ENCODE measurements at regions not wholly inside any gene's neighbourhood (a gene's known extent, or its start where the extent isn't known, plus 50 kb on each side); places are given as distances from the start of the nearest gene placed in this dataset.

DNA sequence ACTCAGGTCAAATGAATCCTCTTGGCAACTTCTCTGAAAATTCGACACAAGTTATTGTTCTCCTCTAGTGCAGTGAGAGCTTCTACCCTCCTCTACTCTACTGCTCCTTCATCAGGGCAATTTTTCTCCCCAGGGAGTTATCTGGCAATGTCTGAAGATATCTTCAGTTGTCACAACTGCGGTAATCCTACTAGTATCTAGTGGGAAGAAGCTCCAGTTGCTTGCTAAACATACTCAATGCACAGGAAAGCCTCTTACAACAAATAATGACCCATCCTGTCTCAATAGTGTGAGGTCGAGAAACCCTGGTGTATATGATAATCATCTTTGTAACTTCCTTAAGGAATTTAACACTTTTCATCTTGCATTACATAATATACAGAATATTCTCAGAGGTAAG lies 1147.6 kb downstream of the IGSF11 start:
- DNase-seq (ENCODE audit: low read depth): no peak

DNA sequence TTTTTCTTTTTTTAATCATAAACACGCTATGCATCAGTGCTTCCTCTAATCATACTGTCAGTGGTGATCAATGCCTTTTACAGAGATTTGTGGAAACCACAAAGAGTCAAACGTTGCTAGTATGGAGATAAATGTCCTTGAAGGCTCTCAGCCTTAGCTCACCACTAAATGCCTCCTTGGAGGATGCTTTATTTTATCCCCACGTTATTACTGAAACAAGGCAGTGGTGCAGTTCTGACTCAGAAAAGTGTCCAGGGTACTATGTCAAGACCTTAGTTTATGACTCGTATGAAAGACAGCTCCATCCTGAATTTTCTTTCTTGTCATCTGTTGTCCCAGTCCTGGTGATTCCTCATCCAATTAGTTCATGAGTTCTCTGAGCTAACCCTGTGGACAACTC lies 1146.7 kb downstream of the IGSF11 start:
- DNase-seq (ENCODE audit: low read depth): no peak

DNA sequence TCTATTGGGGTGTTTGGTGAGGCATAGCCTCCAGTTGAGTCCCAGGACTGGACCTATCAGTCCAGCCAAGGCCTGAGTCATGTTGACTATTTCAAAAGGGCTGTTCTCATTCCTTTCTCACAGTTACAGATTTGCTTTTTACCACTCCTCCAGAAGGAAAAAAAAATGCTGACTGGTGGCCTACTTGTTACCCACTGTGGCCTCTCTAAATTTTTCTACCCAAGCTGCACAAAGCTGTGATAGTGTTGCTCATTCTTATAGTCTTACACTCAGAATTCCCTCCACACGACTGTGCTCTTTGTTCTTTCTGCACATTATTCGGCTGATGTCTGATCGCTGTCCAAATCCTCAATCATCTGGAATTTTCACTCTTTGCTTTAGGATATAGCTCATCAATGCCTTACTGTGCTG lies 1142.2 kb downstream of the IGSF11 start:
- DNase-seq (ENCODE audit: low read depth): no peak

DNA sequence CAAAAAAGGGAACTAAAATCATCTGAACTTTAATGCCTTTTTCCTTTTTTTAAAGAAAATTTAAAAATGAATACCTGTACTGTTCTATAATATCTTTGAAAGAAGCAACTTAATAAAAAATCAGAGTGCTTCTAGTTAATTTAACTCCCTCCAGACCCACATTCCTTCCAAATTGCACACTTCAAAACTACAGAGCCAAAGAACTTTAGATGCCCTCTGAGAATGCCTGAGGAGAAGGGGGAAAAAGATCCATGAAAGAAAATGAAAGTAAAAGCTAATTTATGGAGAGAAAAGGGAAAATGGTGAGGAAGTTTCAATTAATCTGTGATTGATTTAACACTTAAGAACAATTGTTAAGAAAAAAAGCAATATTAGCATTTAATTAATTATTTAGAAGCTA lies 1141.6 kb downstream of the IGSF11 start:
- DNase-seq (ENCODE audit: low read depth): no peak

DNA sequence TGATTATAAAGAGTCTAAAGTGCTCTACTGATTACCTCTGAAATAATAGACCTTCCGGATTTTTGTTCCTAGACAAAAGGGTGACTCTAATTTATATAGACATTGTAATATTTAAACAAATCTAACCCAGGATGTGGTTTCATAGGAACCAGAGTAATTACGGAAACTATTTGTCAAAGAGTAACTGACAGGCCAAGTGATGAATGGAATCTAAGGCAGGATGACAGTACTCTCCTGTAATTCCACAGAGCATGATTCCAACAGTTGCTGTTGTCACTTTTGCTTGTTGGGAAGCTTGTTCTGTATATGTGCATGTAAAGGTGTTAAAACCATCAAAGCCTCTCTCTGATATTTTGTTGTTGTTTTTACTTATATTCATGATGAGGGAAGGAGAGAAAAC lies 1141.0 kb downstream of the IGSF11 start:
- no peak for DNase-seq (ENCODE audit: low read depth)

DNA sequence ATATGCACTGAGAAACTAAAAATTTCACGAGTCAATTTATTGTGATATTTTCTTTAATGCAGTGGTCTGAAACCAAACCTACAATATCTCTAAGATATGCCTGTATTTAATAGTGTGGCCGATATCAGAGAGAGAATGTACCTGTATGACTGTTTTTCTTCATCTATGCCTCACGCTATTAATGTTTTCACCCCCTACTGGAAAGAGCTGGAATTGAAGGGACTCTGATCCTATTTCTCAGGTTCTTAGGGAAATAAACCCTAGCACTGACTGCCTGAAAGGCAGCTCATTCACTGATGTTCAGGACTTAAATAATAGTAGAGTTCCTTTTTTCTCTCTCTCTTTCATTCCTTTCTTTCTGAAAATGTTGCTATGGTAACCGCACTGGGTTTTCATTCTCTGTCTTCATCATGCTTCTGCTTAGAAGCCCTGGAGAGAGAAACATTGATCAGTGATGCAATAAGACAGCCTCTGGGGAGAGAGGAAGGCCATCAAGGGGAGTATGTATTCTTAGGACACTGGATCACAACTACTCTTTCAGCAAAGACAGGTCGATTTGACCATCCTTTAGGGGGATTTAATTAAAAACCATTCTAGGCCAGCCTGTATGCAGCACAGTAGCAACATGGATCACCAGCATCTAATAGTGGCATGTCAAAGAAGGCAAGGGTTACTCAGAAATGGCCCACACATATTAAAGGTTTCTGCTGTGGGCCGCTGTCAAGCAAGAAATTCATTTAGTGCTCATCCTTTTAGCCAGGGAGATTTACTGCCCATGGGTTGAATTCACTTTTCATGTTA lies 1135.7 kb downstream of the IGSF11 start:
- no peak for DNase-seq (ENCODE audit: low read depth)

DNA sequence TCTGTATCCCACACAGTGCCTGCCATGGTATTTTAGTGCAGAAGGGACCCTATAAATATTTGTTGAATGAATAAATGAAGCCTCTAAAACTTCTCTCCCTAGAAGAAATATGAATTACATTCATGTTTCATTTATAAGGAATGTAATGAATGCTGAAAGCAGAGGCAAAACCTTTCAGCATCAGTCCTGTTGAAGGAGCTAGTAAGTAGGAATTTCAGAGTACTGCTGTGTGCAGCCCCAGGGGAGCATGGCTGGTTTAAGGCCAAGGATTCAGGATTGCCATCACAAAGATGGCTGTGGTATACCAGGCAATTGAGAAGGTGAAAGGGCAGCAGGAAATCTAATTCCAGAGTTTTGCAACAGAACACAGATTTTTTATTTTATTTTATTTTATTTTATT lies 1131.4 kb downstream of the IGSF11 start:
- DNase-seq (ENCODE audit: low read depth): no peak

DNA sequence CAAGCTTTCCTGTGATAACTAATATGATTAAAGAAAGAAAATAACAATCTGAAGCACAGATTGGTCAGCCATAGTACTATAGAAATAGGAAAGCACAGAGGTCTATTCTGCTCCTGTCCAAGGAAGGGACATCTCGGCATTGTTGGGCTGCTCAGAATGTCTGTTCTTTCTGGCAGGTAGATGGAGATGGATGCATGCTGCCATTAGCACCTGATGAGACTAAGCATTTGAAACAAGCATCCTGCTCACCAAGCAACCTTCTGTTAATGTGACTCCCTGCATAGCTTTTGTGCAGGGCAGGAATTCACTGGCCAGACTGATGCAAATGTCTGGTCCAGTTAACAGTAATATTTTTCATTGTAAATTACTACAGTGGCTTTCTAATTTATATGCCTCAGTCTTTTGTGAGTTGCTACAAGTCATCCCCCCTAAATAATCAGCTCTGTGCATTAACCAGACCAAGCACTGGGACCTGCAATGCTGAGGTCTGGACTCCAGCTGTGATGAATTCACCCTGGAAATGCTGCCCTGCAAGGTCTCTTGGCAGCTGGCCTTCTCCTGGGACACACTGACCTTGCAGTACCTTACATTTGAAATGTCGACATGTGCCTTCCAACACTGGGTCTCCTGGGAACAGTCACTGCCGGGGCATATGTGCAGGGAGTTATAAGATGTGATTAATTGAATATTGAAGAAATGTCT lies 1123.7 kb downstream of the IGSF11 start:
- DNase-seq (ENCODE audit: low read depth): no peak

DNA sequence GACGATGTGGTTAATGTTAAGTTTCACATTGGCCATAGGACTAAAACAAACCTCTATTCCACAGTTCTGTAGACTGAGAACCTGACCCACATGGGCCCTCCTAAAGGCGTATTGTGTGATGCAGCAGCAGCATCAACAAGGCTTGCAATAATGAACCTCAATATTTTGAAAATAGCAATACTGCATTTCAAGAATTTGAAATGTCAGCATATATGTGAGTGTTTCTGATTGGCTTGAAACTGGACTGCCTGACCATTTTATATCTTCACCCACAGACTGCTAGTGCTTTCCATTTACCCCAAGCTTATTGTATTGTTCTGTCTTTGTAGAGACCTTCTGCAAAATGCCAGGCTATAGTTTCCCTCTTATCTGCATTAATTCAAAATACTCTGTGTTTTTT lies 1122.3 kb downstream of the IGSF11 start:
- no peak for DNase-seq (ENCODE audit: low read depth)

DNA sequence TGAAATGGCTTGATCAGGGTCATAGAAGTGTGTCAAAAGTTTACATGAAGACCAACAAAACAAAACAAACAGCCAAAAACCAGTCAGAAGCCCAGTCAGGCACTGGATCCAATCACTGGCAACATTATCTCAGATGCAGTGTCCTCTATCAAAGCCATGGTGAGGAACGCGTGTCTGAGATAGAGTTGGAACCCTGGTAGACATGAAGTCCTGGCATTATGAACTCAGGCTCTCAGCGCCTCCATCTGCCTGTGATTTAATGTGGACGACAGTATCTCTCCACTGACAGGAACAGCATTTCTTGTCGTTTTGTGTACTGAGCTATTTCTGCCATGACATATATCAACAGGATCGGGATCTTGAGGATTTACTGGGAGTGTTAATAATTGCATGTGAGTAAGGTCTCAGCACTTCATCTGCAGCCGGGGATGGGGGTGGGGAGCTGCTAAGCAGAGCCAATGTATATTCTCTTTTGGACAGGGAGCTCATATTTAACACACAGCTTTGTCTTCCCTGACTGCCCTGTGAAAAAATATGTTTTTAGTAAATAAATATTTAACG lies 1120.0 kb downstream of the IGSF11 start:
- DNase-seq (ENCODE audit: low read depth): no peak

DNA sequence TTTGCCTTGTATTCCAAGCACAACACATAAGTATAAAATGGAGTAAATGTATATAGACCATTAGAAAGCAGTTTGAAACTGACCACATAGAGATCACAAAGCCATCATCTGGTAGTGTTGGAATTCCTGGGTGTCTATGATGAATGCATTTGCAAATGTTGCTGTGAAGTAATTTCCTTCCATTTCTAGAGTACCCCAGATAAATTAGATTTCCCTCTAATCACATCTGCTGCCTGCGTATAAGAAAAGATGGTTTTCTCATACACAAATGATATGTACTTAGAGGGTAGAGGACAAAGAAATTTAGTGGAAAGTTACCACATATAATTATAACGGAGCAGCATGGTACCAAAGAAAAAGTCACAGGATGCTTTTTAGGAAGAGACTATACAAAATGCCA lies 1117.8 kb downstream of the IGSF11 start:
- DNase-seq (ENCODE audit: low read depth): no peak

DNA sequence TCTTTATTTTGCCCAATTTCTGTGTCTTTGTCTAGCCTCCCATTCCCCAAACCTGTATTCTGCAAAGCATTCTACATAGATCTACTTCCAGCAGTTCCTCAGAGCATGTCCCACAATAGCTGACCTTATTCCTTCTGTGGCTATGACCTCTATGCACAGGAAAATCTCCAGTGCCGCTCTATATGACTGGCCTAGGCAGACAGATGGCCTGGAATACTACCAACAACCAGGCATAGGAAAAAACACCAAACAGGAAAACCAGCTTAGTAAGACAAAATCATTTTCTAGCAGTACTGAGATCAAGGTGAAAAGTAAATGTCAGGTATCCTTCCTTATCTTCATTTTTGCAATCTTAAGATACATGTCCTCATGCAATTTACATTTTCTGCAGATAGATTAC lies 1115.0 kb downstream of the IGSF11 start:
- DNase-seq (ENCODE audit: low read depth): no peak

DNA sequence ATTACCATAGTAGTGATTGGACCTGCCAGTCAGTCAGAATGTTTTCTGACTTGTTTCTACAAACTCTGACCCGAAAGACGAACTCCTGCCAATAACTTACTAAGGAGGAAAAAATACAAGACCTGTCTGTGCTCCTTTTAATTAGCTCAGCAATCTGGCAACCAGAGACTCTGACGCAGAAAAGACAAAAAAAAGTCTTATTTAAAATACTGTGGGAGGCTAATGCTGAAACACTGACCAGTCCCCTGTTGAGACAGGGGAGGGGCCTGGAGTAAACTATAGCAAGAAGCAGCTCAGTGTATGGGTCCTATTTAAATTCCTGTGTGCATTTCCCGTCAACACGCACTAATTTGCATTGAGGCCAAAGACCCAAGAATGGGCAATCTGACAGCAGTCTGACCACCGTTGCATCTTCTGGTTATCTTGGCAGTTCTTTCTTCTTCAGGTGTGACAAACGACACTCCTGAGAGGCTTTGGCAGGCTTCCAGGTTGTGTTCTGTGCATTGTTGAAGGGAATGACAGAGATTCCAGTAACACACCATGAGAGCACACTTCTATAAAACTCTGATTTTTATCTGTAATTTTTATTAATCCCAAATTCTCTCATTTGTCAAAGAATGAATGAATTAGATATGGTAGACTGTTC lies 1114.3 kb downstream of the IGSF11 start:
- no peak for DNase-seq (ENCODE audit: low read depth)

DNA sequence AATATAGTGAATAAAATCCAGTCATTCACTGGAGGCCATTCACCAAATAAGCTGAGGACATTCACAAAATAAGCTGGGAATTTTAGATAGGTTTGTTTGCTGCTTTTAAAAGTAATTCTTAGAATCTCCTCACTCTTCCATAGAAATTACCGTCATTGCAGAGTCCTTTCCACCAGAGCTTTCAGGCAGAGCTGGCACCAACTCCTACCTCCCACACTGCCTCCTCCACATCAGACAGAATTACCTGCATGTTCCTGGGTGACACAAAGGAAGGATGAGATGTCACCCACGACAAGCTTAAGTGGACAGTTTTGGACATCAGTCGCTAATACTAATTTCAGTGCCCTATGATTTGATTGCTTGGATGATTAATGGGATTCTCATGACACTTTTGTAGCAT lies 1113.2 kb downstream of the IGSF11 start:
- DNase-seq (ENCODE audit: low read depth): no peak

DNA sequence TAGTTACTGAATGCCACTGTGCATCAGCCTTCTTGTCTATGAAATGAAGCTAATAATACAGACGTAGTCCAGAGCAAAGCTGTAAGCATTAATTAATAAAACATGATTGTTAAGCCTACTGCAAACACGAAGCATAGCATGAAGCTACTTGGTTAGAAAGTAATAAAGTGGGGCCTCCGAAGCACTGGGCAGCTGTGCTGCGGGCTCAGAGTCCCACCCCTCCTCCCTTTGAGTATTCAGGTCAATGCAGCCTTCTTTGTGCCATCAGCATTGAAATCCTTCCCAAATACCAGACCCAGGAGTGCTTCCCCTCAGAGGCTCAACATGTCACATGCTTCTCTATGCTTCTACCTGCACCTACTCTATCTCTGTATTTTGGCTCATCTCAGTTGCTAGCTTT lies 1112.6 kb downstream of the IGSF11 start:
- DNase-seq (ENCODE audit: low read depth): no peak

DNA sequence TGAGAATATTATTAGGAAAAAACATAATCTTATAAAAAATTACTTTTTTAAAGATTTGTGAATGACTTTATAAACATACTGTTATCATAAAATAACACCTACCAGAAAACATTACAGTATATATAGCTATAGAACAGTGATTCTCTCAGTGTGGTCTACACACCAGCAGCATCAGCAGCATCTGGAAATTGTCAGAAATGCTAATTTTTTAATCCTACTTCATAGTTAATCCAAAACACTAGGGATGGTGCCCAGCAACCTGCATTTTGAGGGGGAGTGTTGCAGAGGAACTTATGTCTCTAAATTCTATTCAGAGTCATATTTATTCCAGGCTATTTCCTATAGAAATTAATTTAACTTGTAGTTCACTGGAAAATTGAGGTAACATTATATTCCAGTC lies 1107.8 kb downstream of the IGSF11 start:
- DNase-seq (ENCODE audit: low read depth): no peak

DNA sequence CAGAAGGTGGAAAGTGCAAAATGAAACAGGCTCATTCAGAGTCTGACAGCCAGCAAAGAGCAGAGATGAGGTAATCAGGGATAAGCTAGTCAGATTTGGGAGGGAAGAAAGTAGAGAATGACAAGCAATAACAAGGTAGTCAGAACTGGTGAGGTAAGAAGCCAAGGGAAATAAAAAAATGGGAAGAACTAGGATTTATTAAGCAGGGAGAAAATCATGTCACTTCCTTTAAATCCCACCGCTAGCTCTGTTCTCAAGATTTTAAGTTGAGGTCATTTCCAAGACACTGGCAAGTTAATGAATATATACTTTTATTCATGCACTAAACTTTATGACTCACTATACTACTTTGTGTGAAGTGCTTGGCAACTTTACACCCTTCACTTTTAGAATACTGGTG lies 1106.8 kb downstream of the IGSF11 start:
- DNase-seq (ENCODE audit: low read depth): no peak

DNA sequence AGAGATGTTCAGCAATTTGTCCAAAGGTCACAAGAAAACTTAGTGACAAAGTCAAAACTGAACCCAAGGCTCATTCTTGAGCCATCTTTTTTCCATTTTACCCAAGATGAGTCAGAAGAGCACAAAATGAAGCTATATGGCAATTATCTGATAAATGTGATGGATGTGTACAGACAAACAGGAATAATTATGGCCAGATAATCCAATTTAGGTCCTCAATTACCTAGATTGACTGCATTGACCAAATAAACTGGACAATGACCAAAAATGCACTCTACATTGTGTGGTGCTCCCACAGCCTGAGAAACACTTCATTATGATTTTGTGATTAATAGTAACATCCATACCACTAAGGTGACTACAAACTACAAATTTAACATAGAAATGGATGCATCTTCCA lies 1105.8 kb downstream of the IGSF11 start:
- DNase-seq (ENCODE audit: low read depth): no peak

DNA sequence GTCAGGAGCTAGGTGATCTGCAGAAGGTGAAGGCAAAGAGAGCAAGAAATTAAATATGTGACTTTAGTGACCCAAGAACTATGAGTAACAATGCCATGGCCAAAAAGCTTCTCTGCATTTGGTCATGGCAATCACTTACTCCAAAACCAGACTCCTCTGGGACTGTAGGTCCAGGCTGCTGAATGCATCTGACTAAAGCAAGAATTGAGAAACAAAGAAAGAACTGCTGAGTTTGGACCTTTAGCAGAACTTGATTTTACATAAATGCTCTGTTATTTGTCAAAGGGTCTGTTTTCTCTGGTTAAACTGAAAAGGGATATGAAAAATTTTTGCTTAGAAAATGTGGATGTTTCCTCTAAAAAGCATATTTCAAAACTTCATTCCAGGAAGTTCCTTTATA lies 1102.2 kb downstream of the IGSF11 start:
- no peak for DNase-seq (ENCODE audit: low read depth)

DNA sequence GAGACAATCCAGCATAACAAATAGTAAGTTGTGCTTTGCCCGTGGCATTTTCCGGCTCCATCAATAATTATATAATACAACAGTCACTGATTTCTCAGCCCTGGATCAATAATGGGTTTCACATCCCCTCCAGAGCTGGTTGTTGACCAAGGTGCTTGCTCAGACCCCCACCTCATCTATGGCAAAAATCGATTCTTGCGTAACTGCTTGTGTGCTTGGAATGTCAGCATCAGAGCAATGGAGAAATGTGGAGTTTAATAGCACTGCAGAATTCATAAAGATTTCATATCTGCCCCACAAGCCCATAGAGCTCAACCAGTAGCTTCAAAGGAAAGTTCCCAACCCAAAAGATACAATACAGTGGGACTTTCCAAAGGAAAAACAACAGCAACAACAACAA lies 1098.5 kb downstream of the IGSF11 start:
- no peak for DNase-seq (ENCODE audit: low read depth)

DNA sequence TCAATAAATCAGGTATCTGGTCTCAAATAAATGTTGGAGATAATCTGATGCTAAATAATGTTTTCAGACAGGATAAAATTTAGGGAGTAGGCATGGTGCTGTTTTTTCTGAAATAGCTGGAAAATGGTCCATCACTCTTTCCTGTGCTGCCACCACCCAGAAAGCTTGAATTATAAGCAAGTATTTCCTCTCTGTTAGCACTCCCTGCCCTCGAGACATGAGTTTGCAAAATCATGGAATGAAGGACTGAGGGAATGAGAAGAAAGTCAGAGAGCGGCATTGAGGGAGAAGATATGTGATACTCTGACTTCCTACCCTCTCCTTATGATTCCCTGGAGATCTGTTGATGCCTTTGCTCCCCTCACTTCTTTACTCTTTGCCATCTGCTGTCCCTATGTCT lies 1095.7 kb downstream of the IGSF11 start:
- no peak for DNase-seq (ENCODE audit: low read depth)

DNA sequence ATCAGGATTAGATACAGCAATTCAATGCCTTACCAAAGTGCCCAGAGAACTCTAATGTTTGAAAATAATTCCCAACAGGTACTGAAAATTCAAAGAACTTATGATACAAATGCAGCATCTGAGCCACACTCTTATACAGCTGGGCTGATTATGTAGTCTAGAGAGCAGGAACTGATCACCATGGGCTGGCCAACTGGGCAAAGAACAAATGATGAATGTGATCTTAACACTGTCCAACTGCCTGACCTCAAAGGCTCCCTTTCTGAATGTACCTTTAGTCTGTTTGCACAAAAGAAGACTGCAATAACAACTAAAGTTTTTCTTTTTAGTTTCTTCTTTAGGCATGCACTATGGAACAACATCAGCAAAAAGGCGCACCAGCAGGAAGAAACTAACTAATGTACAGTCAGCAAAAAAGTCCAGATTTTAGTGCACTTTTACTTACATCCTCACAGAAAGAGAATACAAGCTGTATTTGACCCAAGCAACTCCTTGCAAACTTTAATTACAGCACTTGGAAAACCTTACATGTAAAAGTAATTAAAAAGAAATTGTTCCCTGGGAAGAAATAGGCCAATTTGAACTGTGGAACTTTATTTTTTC lies 1095.1 kb downstream of the IGSF11 start:
- no peak for DNase-seq (ENCODE audit: low read depth)

All from forelimb muscle (tissue), 1 donor.